SK-N-SH (cell line): ENCODE measurements at regions not wholly inside any gene's neighbourhood (a gene's known extent, or its start where the extent isn't known, plus 50 kb on each side); places are given as distances from the start of the nearest gene placed in this dataset.

Experiments used
- CTCF ChIP-seq: fragments of 200-600 bp; sonication (generic); IDR thresholded peaks from 2 replicates; pipeline ENCODE4 v1.6.1; 2017; ENCODE audit warnings: antibody characterized with exemption, mild to moderate bottlenecking, moderate library complexity
- GABPA ChIP-seq: IDR thresholded peaks from 2 replicates; pipeline ENCODE4 v1.4.0; 2012; ENCODE audit warnings: low read depth, mild to moderate bottlenecking
- NRF1 ChIP-seq: IDR thresholded peaks from 2 replicates; pipeline ENCODE4 v1.6.1; 2012; ENCODE audit warnings: low read depth, mild to moderate bottlenecking, low read length
- POLR2AphosphoS5 ChIP-seq: IDR thresholded peaks from 2 replicates; pipeline ENCODE4 v1.6.1; 2012; ENCODE audit warnings: low read depth, low read length
- REST ChIP-seq: IDR thresholded peaks from 2 replicates; pipeline ENCODE4 v1.6.1; 2012; ENCODE audit warnings: mild to moderate bottlenecking, low read depth, low read length, moderate library complexity
- RFX5 ChIP-seq: IDR thresholded peaks from 2 replicates; pipeline ENCODE4 v1.6.1; 2012; ENCODE audit warnings: mild to moderate bottlenecking, improper control_type of control experiment, low read length
- SMC3 ChIP-seq: IDR thresholded peaks from 2 replicates; pipeline ENCODE4 v1.6.1; 2012; ENCODE audit warnings: low read depth, low read length, improper control_type of control experiment
- TAF1 ChIP-seq: IDR thresholded peaks from 2 replicates; pipeline ENCODE4 v1.6.1; 2012; ENCODE audit warnings: low read depth, mild to moderate bottlenecking, low read length, moderate library complexity, borderline replicate concordance
- USF1 ChIP-seq: IDR thresholded peaks from 2 replicates; pipeline ENCODE4 v1.4.0; 2012; ENCODE audit warnings: low read depth, borderline replicate concordance
- YY1 ChIP-seq: IDR thresholded peaks from 2 replicates; pipeline ENCODE4 v1.4.0; 2012; ENCODE audit warnings: low read depth, mild to moderate bottlenecking

GRCh38 chr3:77943598-77943997, 903.7 kb downstream of the ROBO2 start:
- TF ChIP-seq CTCF: no peak
- no peak for TF ChIP-seq REST
- TF ChIP-seq NRF1: no peak
- no peak for TF ChIP-seq GABPA
- no peak for TF ChIP-seq YY1
- TF ChIP-seq USF1: no peak
- TF ChIP-seq TAF1: no peak
- TF ChIP-seq POLR2AphosphoS5: no peak
- TF ChIP-seq SMC3: no peak
- no peak for TF ChIP-seq RFX5
